ENCODE measurements at regions not wholly inside any gene's neighbourhood (a gene's known extent, or its start where the extent isn't known, plus 50 kb on each side); places are given as distances from the start of the nearest gene placed in this dataset.

GRCh38 chr14:85390236-85390635, 139.7 kb upstream of the FLRT2 start:
- no peak for TF ChIP-seq CTCF (IDR thresholded peaks at IDR 0.05)
- TF ChIP-seq ZFX (IDR thresholded peaks at IDR 0.05; ENCODE audit: borderline replicate concordance), result no peak

Data from 22Rv1 (cell line).